ENCODE measurements at regions not wholly inside any gene's neighbourhood (a gene's known extent, or its start where the extent isn't known, plus 50 kb on each side); places are given as distances from the start of the nearest gene placed in this dataset.
A peak's percentile ranks its signal among the peaks of the same experiment; 100 is the strongest.

- no peak for DNase-seq
- H3K27me3 Mint-ChIP-seq = no peaks in the 10 kb centered on the region
- H3K4me1 Mint-ChIP-seq = peaks cover 25% of the 10 kb centered on the region
- H3K4me3 Mint-ChIP-seq = no peak overlapping the region
- CTCF ChIA-PET = no interaction called here
- H3K9me3 Mint-ChIP-seq = no peaks in the 10 kb centered on the region
- no peak overlapping the region for H3K27ac Mint-ChIP-seq
- H3K36me3 Mint-ChIP-seq = peaks cover 59% of the 10 kb centered on the region
These were observed 72.6 kb upstream of the CD99 start for GRCh38 chrX:2618516-2618915.

GRCh38 chrX:2614911-2615310 lies 76.2 kb upstream of the CD99 start:
- Mint-ChIP-seq H3K36me3 (peaks cover 62% of the 10 kb centered on the region), H3K4me1 (peaks cover 51% of the 10 kb centered on the region), H3K27ac (peak overlapping the region; percentile 59), H3K9me3 (no peaks in the 10 kb centered on the region), H3K27me3 (peaks cover 5% of the 10 kb centered on the region), H3K4me3 (no peak overlapping the region)
- no peak for DNase-seq
- CTCF ChIA-PET = no interaction called here

- peaks cover 64% of the 10 kb centered on the region for H3K4me1 Mint-ChIP-seq
- CTCF ChIA-PET = no interaction called here
- peaks cover 50% of the 10 kb centered on the region for H3K36me3 Mint-ChIP-seq
- peaks cover 5% of the 10 kb centered on the region for H3K27me3 Mint-ChIP-seq
- no peak for DNase-seq
- H3K4me3 Mint-ChIP-seq = peak overlapping the region; percentile 94
- no peaks in the 10 kb centered on the region for H3K9me3 Mint-ChIP-seq
- peak overlapping the region; percentile 81 for H3K27ac Mint-ChIP-seq
These were observed 80.6 kb upstream of the CD99 start for GRCh38 chrX:2610246-2611170.

GRCh38 chrX:2609431-2610238 lies 81.5 kb upstream of the CD99 start:
- no peak for DNase-seq
- Mint-ChIP-seq H3K9me3 (no peaks in the 10 kb centered on the region), H3K4me1 (peaks cover 55% of the 10 kb centered on the region), H3K27ac (peak overlapping the region; percentile 81), H3K4me3 (peak overlapping the region; percentile 94), H3K27me3 (peaks cover 5% of the 10 kb centered on the region), H3K36me3 (peaks cover 46% of the 10 kb centered on the region)
- CTCF ChIA-PET = no interaction called here

- Mint-ChIP-seq H3K27ac (peak overlapping the region; percentile 90), H3K9me3 (no peaks in the 10 kb centered on the region), H3K36me3 (peaks cover 41% of the 10 kb centered on the region), H3K4me3 (peak overlapping the region; percentile 94), H3K4me1 (peaks cover 52% of the 10 kb centered on the region), H3K27me3 (peaks cover 5% of the 10 kb centered on the region)
- DNase-seq = peak; percentile 93
- CTCF ChIA-PET = no interaction called here
These were observed 82.3 kb upstream of the CD99 start for GRCh38 chrX:2608638-2609430.

GRCh38 chrX:2607113-2607512 lies 84.0 kb upstream of the CD99 start:
- H3K4me3 Mint-ChIP-seq = peak overlapping the region; percentile 94
- no peaks in the 10 kb centered on the region for H3K9me3 Mint-ChIP-seq
- no peak for DNase-seq
- H3K4me1 Mint-ChIP-seq = peaks cover 40% of the 10 kb centered on the region
- H3K27me3 Mint-ChIP-seq = peaks cover 5% of the 10 kb centered on the region
- CTCF ChIA-PET = no interaction called here
- peaks cover 30% of the 10 kb centered on the region for H3K36me3 Mint-ChIP-seq
- no peak overlapping the region for H3K27ac Mint-ChIP-seq

- DNase-seq = no peak
- H3K36me3 Mint-ChIP-seq = peaks cover 30% of the 10 kb centered on the region
- H3K27ac Mint-ChIP-seq = no peak overlapping the region
- no peaks in the 10 kb centered on the region for H3K9me3 Mint-ChIP-seq
- no peaks in the 10 kb centered on the region for H3K27me3 Mint-ChIP-seq
- no peak overlapping the region for H3K4me3 Mint-ChIP-seq
- CTCF ChIA-PET = no interaction called here
- H3K4me1 Mint-ChIP-seq = no peaks in the 10 kb centered on the region
These were observed 90.5 kb upstream of the CD99 start for GRCh38 chrX:2600564-2600963.

GRCh38 chrX:2596555-2597255 lies 94.4 kb upstream of the CD99 start:
- CTCF ChIA-PET = no interaction called here
- DNase-seq = no peak
- H3K27me3 Mint-ChIP-seq = no peaks in the 10 kb centered on the region
- H3K9me3 Mint-ChIP-seq = no peaks in the 10 kb centered on the region
- no peak overlapping the region for H3K27ac Mint-ChIP-seq
- no peak overlapping the region for H3K4me3 Mint-ChIP-seq
- H3K4me1 Mint-ChIP-seq = peaks cover 13% of the 10 kb centered on the region
- peaks cover 20% of the 10 kb centered on the region for H3K36me3 Mint-ChIP-seq

- no peak overlapping the region for H3K27ac Mint-ChIP-seq
- peaks cover 18% of the 10 kb centered on the region for H3K36me3 Mint-ChIP-seq
- H3K4me3 Mint-ChIP-seq = no peak overlapping the region
- DNase-seq = no peak
- peaks cover 13% of the 10 kb centered on the region for H3K4me1 Mint-ChIP-seq
- no peaks in the 10 kb centered on the region for H3K9me3 Mint-ChIP-seq
- no peaks in the 10 kb centered on the region for H3K27me3 Mint-ChIP-seq
- CTCF ChIA-PET = no interaction called here
These were observed 95.0 kb upstream of the CD99 start for GRCh38 chrX:2596045-2596444.

GRCh38 chrX:2595258-2595657 lies 94.5 kb upstream of the DHRSX start:
- peaks cover 10% of the 10 kb centered on the region for H3K36me3 Mint-ChIP-seq
- no peaks in the 10 kb centered on the region for H3K27me3 Mint-ChIP-seq
- no peak overlapping the region for H3K4me3 Mint-ChIP-seq
- H3K4me1 Mint-ChIP-seq = peaks cover 13% of the 10 kb centered on the region
- H3K9me3 Mint-ChIP-seq = no peaks in the 10 kb centered on the region
- CTCF ChIA-PET = no interaction called here
- no peak overlapping the region for H3K27ac Mint-ChIP-seq
- DNase-seq = no peak

- Mint-ChIP-seq H3K9me3 (no peaks in the 10 kb centered on the region), H3K27ac (no peak overlapping the region), H3K36me3 (peaks cover 6% of the 10 kb centered on the region), H3K27me3 (no peaks in the 10 kb centered on the region), H3K4me1 (peaks cover 13% of the 10 kb centered on the region), H3K4me3 (no peak overlapping the region)
- no peak for DNase-seq
- CTCF ChIA-PET = no interaction called here
These were observed 93.7 kb upstream of the DHRSX start for GRCh38 chrX:2594491-2594890.

GRCh38 chrX:2592279-2592678 lies 91.5 kb upstream of the DHRSX start:
- DNase-seq = no peak
- H3K36me3 Mint-ChIP-seq = peaks cover 4% of the 10 kb centered on the region
- CTCF ChIA-PET = no interaction called here
- H3K27ac Mint-ChIP-seq = no peak overlapping the region
- no peaks in the 10 kb centered on the region for H3K9me3 Mint-ChIP-seq
- peaks cover 13% of the 10 kb centered on the region for H3K4me1 Mint-ChIP-seq
- H3K4me3 Mint-ChIP-seq = no peak overlapping the region
- no peaks in the 10 kb centered on the region for H3K27me3 Mint-ChIP-seq

GRCh38 chrX:2589186-2590020 lies 88.6 kb upstream of the DHRSX start:
- no peak overlapping the region for H3K27ac Mint-ChIP-seq
- no peaks in the 10 kb centered on the region for H3K9me3 Mint-ChIP-seq
- peaks cover 19% of the 10 kb centered on the region for H3K4me1 Mint-ChIP-seq
- H3K36me3 Mint-ChIP-seq = peaks cover 3% of the 10 kb centered on the region
- H3K4me3 Mint-ChIP-seq = no peak overlapping the region
- no peak for DNase-seq
- CTCF ChIA-PET = no interaction called here
- peaks cover 19% of the 10 kb centered on the region for H3K27me3 Mint-ChIP-seq

Measured in activated naive CD4-positive, alpha-beta T cell treated with anti-CD3 and anti-CD28 coated beads, Interleukin-2, amount 10 ng/mL, durations not matched to agents 7 days and 5 days (primary cell).